ENCODE measurements at regions not wholly inside any gene's neighbourhood (a gene's known extent, or its start where the extent isn't known, plus 50 kb on each side); places are given as distances from the start of the nearest gene placed in this dataset.

DNA sequence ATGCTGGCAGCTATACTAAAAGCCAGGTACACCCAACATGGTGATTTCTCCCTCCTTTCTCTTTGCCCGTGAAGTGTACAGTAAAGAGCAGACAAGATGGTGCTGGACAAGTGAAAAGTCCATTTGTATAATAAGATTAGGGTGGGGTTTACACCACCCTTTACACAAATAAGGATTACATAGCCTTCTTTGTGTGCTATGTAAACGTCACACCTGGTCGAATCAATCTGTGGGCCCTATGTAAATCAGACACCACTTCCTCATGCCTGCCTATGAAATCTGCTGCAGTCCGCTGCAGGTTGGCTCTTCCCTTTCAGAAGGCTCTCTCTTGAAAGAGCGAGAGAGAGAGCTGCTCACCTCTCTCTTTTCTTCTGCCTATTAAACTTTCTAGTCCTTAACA is 1054.3 kb upstream of the SLC39A10 start:
- TF ChIP-seq EZH2 (IDR thresholded peaks at IDR 0.05; ENCODE audit: borderline replicate concordance, insufficient read depth, low read depth, low read length, poor library complexity, severe bottlenecking), result no peak
- TF ChIP-seq, protein P1, sequence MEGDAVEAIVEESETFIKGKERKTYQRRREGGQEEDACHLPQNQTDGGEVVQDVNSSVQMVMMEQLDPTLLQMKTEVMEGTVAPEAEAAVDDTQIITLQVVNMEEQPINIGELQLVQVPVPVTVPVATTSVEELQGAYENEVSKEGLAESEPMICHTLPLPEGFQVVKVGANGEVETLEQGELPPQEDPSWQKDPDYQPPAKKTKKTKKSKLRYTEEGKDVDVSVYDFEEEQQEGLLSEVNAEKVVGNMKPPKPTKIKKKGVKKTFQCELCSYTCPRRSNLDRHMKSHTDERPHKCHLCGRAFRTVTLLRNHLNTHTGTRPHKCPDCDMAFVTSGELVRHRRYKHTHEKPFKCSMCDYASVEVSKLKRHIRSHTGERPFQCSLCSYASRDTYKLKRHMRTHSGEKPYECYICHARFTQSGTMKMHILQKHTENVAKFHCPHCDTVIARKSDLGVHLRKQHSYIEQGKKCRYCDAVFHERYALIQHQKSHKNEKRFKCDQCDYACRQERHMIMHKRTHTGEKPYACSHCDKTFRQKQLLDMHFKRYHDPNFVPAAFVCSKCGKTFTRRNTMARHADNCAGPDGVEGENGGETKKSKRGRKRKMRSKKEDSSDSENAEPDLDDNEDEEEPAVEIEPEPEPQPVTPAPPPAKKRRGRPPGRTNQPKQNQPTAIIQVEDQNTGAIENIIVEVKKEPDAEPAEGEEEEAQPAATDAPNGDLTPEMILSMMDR (IDR thresholded peaks at IDR 0.05), result no peak
- H3K4me1 ChIP-seq (ENCODE audit: control insufficient read depth in 2 of 2, insufficient read depth in 2 of 2, low read length in 2 of 2), result no peaks in the 10 kb centered on the region
- H3K79me2 ChIP-seq (ENCODE audit: control insufficient read depth, insufficient read depth, low read length), result no peaks in the 10 kb centered on the region
- no peaks in the 10 kb centered on the region for H4K20me1 ChIP-seq (ENCODE audit: control insufficient read depth, insufficient read depth, low read length, poor library complexity, severe bottlenecking)
- no peak overlapping the region for H3K4me2 ChIP-seq (replicated peaks; ENCODE audit: low read depth, low read length, poor library complexity, severe bottlenecking)
- no peaks in the 10 kb centered on the region for H3K27me3 ChIP-seq (replicated peaks in 1 of 4; ENCODE audit: control extremely low read depth in 1 of 4, control insufficient read depth in 3 of 4, insufficient read depth in 4 of 4, low read length in 3 of 4)
- H3K4me1 Mint-ChIP-seq, result no peaks in the 10 kb centered on the region
- H3K27ac ChIP-seq (ENCODE audit: low read length in 2 of 2), result no peak overlapping the region
- no peaks in the 10 kb centered on the region for H3K27me3 Mint-ChIP-seq
- ATAC-seq (ENCODE audit: low read depth) (no peak), DNase-seq (no peak)
- H3K4me3 Mint-ChIP-seq, result no peak overlapping the region
- no peaks in the 10 kb centered on the region for H3K36me3 ChIP-seq (replicated peaks in 1 of 2; ENCODE audit: control extremely low read depth in 1 of 2, control insufficient read depth in 1 of 2, extremely low read depth in 1 of 2, insufficient read depth in 2 of 2, low read length in 1 of 2)
- H3K9ac ChIP-seq (ENCODE audit: low read length), result no peak overlapping the region
- peaks cover 2 to 5% (median 4%) of the 10 kb centered on the region in 3 donors for H3K9me3 ChIP-seq (ENCODE audit: control extremely low read depth in 1 of 3, control insufficient read depth in 2 of 3, insufficient read depth in 1 of 3, low read length in 2 of 3)
- H3K27ac Mint-ChIP-seq, result no peak overlapping the region
- H3K9me3 Mint-ChIP-seq (ENCODE audit: insufficient read depth), result peaks cover 6% of the 10 kb centered on the region
- WGBS (ENCODE audit: insufficient coverage), result 90% methylated on average over 4 of the region's 5 CpGs
- no peak overlapping the region for H2AFZ ChIP-seq (ENCODE audit: insufficient read depth, low read depth, low read length, poor library complexity, severe bottlenecking)
- intact Hi-C loops (cut with micrococcal nuclease), result no loop called here
- POLR2A ChIA-PET, result no interaction called here
- no peak overlapping the region for H3K4me3 ChIP-seq (ENCODE audit: control extremely low read depth in 1 of 5, extremely low read depth in 1 of 5, insufficient read depth in 1 of 5, low read depth in 2 of 5, low read length in 4 of 5)
- CTCF ChIA-PET, result no interaction called here

DNA sequence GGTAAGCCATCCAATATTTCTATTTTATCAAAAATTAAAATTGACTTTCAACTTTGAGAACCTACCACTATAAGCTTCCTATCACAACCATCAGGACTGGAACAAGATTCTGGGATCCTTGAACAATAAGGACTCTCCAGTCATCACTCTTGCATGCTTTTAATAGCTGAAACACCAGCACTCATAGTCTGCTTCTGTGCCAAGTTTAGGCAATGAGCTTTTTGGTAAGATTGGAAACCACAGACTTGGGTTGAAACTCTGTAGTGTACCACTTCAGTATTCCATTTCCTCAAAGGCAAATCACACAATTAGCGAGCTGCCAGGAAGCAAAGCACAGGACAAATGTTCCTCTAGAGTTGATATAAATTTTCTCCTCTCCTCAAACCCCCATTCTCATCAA is 1065.8 kb upstream of the SLC39A10 start:
- no peaks in the 10 kb centered on the region for H3K79me2 ChIP-seq (ENCODE audit: control insufficient read depth, insufficient read depth, low read length)
- no peaks in the 10 kb centered on the region for H3K27me3 ChIP-seq (replicated peaks in 1 of 4; ENCODE audit: control extremely low read depth in 1 of 4, control insufficient read depth in 3 of 4, insufficient read depth in 4 of 4, low read length in 3 of 4)
- H3K9me3 ChIP-seq (ENCODE audit: control extremely low read depth in 1 of 3, control insufficient read depth in 2 of 3, insufficient read depth in 1 of 3, low read length in 2 of 3), result peaks cover 0 to 2% (median 0%) of the 10 kb centered on the region in 3 donors
- H3K9ac ChIP-seq (ENCODE audit: low read length), result no peak overlapping the region
- intact Hi-C loops (cut with micrococcal nuclease), result no loop called here
- Mint-ChIP-seq H3K4me3 (no peak overlapping the region), H3K4me1 (no peaks in the 10 kb centered on the region), H3K27me3 (no peaks in the 10 kb centered on the region), H3K27ac (no peak overlapping the region), H3K9me3 (ENCODE audit: insufficient read depth) (no peaks in the 10 kb centered on the region)
- H3K27ac ChIP-seq (ENCODE audit: low read length in 2 of 2), result no peak overlapping the region
- no peaks in the 10 kb centered on the region for H3K4me1 ChIP-seq (ENCODE audit: control insufficient read depth in 2 of 2, insufficient read depth in 2 of 2, low read length in 2 of 2)
- no peak overlapping the region for H3K4me3 ChIP-seq (ENCODE audit: control extremely low read depth in 1 of 5, extremely low read depth in 1 of 5, insufficient read depth in 1 of 5, low read depth in 2 of 5, low read length in 4 of 5)
- DNase-seq (no peak), ATAC-seq (ENCODE audit: low read depth) (no peak)
- 67% methylated on average over 1 of the region's 1 CpG for WGBS (ENCODE audit: insufficient coverage)
- no peak overlapping the region for H2AFZ ChIP-seq (ENCODE audit: insufficient read depth, low read depth, low read length, poor library complexity, severe bottlenecking)
- H4K20me1 ChIP-seq (ENCODE audit: control insufficient read depth, insufficient read depth, low read length, poor library complexity, severe bottlenecking), result no peaks in the 10 kb centered on the region
- ChIA-PET POLR2A (no interaction called here), CTCF (no interaction called here)
- TF ChIP-seq, protein P1 (IDR thresholded peaks at IDR 0.05), result no peak
- no peak for TF ChIP-seq EZH2 (IDR thresholded peaks at IDR 0.05; ENCODE audit: borderline replicate concordance, insufficient read depth, low read depth, low read length, poor library complexity, severe bottlenecking)
- H3K36me3 ChIP-seq (replicated peaks in 1 of 2; ENCODE audit: control extremely low read depth in 1 of 2, control insufficient read depth in 1 of 2, extremely low read depth in 1 of 2, insufficient read depth in 2 of 2, low read length in 1 of 2), result no peaks in the 10 kb centered on the region
- no peak overlapping the region for H3K4me2 ChIP-seq (replicated peaks; ENCODE audit: low read depth, low read length, poor library complexity, severe bottlenecking)

All from B cell (primary cell).